HG03066 (cell line): ENCODE measurements at regions not wholly inside any gene's neighbourhood (a gene's known extent, or its start where the extent isn't known, plus 50 kb on each side); places are given as distances from the start of the nearest gene placed in this dataset.

Experiments used
- ATAC-seq: cut with Tn5 transposase; IDR thresholded peaks from one replicate; pipeline ENCODE4 v1.9.1; 2021; ENCODE audit warnings: low read depth; ENCODE audit not compliant: unreplicated experiment

GRCh38 chr2:193584522-193584938, 1389.8 kb upstream of the TMEFF2 start:
- peak; percentile 81 for ATAC-seq

- ATAC-seq, result no peak
Measured at GRCh38 chr2:193583638-193584400, 1389.1 kb upstream of the TMEFF2 start.

GRCh38 chr2:193581807-193582206, 1387.1 kb upstream of the TMEFF2 start:
- ATAC-seq, result no peak

- ATAC-seq, result no peak
Measured at GRCh38 chr2:193580176-193580950, 1385.6 kb upstream of the TMEFF2 start.

- ATAC-seq, result no peak
Measured at GRCh38 chr2:193566886-193567285, 1372.2 kb upstream of the TMEFF2 start.

GRCh38 chr2:193566276-193566675, 1371.5 kb upstream of the TMEFF2 start:
- ATAC-seq, result no peak

- ATAC-seq, result no peak
Measured at GRCh38 chr2:193562031-193562430, 1367.3 kb upstream of the TMEFF2 start.

- ATAC-seq, result no peak
Measured at GRCh38 chr2:193561054-193561453, 1366.3 kb upstream of the TMEFF2 start.

GRCh38 chr2:193556766-193557470, 1362.2 kb upstream of the TMEFF2 start:
- ATAC-seq, result no peak

GRCh38 chr2:193549661-193550060, 1354.9 kb upstream of the TMEFF2 start:
- ATAC-seq, result no peak

GRCh38 chr2:193542762-193543161, 1348.0 kb upstream of the TMEFF2 start:
- ATAC-seq, result no peak

- peak; percentile 92 for ATAC-seq
Measured at GRCh38 chr2:193539188-193539587, 1344.5 kb upstream of the TMEFF2 start.

- ATAC-seq, result no peak
Measured at GRCh38 chr2:193538061-193538460, 1343.3 kb upstream of the TMEFF2 start.

- ATAC-seq, result no peak
Measured at GRCh38 chr2:193537531-193537930, 1342.8 kb upstream of the TMEFF2 start.

GRCh38 chr2:193528458-193528857, 1333.7 kb upstream of the TMEFF2 start:
- no peak for ATAC-seq

- no peak for ATAC-seq
Measured at GRCh38 chr2:193527146-193527545, 1332.4 kb upstream of the TMEFF2 start.

GRCh38 chr2:193523662-193524061, 1328.9 kb upstream of the TMEFF2 start:
- ATAC-seq, result no peak

- no peak for ATAC-seq
Measured at GRCh38 chr2:193521523-193521922, 1326.8 kb upstream of the TMEFF2 start.

GRCh38 chr2:193520709-193521458, 1326.2 kb upstream of the TMEFF2 start:
- no peak for ATAC-seq

- ATAC-seq, result no peak
Measured at GRCh38 chr2:193518041-193518817, 1323.5 kb upstream of the TMEFF2 start.
